ENCODE measurements at regions not wholly inside any gene's neighbourhood (a gene's known extent, or its start where the extent isn't known, plus 50 kb on each side); places are given as distances from the start of the nearest gene placed in this dataset.

- TF ChIP-seq ZBTB33 (IDR thresholded peaks at IDR 0.05; ENCODE audit: extremely low read depth, insufficient replicate concordance, low read length) (no peak), JUND (IDR thresholded peaks at IDR 0.05) (no peak), CBX3 (IDR thresholded peaks at IDR 0.05; ENCODE audit: low read depth) (no peak), SRF (IDR thresholded peaks at IDR 0.05; ENCODE audit: low read depth) (no peak), EZH2phosphoT487 (IDR thresholded peaks at IDR 0.05; ENCODE audit: borderline replicate concordance) (no peak), SIN3A (IDR thresholded peaks at IDR 0.05; ENCODE audit: low read depth) (no peak), EGR1 (IDR thresholded peaks at IDR 0.05; ENCODE audit: low read depth) (no peak), YY1 (IDR thresholded peaks at IDR 0.05; ENCODE audit: extremely low read depth, insufficient replicate concordance, low read depth, low read length) (no peak)
Measured at GRCh38 chr13:38490657-38491056, 141.0 kb downstream of the UFM1 start (continued).

- RAD21 ChIA-PET (ENCODE audit: low non-redundant PET in 1 of 2, low total read pairs in 2 of 2, uncharacterized antibody in 2 of 2, unreplicated experiment in 2 of 2), result no interaction called here
- ATAC-seq, result no peak
- TF ChIP-seq ZBTB33 (IDR thresholded peaks at IDR 0.05; ENCODE audit: extremely low read depth, insufficient replicate concordance, low read length) (no peak), POLR2A (IDR thresholded peaks at IDR 0.05; ENCODE audit: borderline replicate concordance, extremely low read depth, insufficient read depth, insufficient read length) (no peak), TCF7L2 (IDR thresholded peaks at IDR 0.05; ENCODE audit: borderline replicate concordance, extremely low read depth, insufficient read depth, insufficient read length) (no peak), RAD21 (IDR thresholded peaks at IDR 0.05; ENCODE audit: low read depth) (no peak), POLR2AphosphoS5 (IDR thresholded peaks at IDR 0.05; ENCODE audit: low read depth, low read length) (no peak), YY1 (IDR thresholded peaks at IDR 0.05; ENCODE audit: extremely low read depth, insufficient replicate concordance, low read depth, low read length) (no peak), EGR1 (IDR thresholded peaks at IDR 0.05; ENCODE audit: low read depth) (no peak), SRF (IDR thresholded peaks at IDR 0.05; ENCODE audit: low read depth) (no peak), ZNF274 (IDR thresholded peaks at IDR 0.05; ENCODE audit: low read depth, low read length) (no peak), ELF1 (IDR thresholded peaks at IDR 0.05; ENCODE audit: borderline replicate concordance, low read depth) (no peak), REST (IDR thresholded peaks at IDR 0.05; ENCODE audit: low read depth) (no peak), EZH2 (IDR thresholded peaks at IDR 0.05) (no peak), SP1 (IDR thresholded peaks at IDR 0.05; ENCODE audit: low read depth) (no peak), CBX3 (IDR thresholded peaks at IDR 0.05; ENCODE audit: low read depth) (no peak)
Measured at GRCh38 chr13:38494445-38494844, 144.8 kb downstream of the UFM1 start.

More at GRCh38 chr13:38494445-38494844, 144.8 kb downstream of the UFM1 start:
- POLR2A ChIA-PET, result no interaction called here
- H4K20me1 ChIP-seq (ENCODE audit: insufficient read depth), result no peaks in the 10 kb centered on the region
- intact Hi-C loops (cut with micrococcal nuclease), result no loop called here
- H3K4me3 ChIP-seq (replicated peaks in 1 of 2; ENCODE audit: low read depth in 1 of 2, low read length in 2 of 2), result no peak overlapping the region
- H3K27me3 ChIP-seq (ENCODE audit: insufficient read depth, low read length), result no peaks in the 10 kb centered on the region
- no peaks in the 10 kb centered on the region for H3K36me3 ChIP-seq (ENCODE audit: control insufficient read depth in 1 of 2, insufficient read depth in 2 of 2, low read length in 2 of 2)
- DNase-seq (ENCODE audit: low read depth, low spot score), result no peak
- H2AFZ ChIP-seq (ENCODE audit: low read depth, low read length, poor library complexity, severe bottlenecking), result no peak overlapping the region
- H3K9ac ChIP-seq (ENCODE audit: low read length), result no peak overlapping the region
- H3K9me2 ChIP-seq (ENCODE audit: insufficient read depth), result no peaks in the 10 kb centered on the region
- no TSS peak for BruUV-seq (replicated peaks)
- no peak overlapping the region for H3K4me2 ChIP-seq (ENCODE audit: low read length)
- H3K9me3 ChIP-seq (ENCODE audit: control insufficient read depth in 1 of 2, insufficient read depth in 1 of 2, low read depth in 1 of 2, low read length in 2 of 2), result peaks cover 0 to 12% of the 10 kb centered on the region in 2 experiments; a peak in 3 of 4 replicates
- CTCF ChIA-PET, result no interaction called here
- H3K79me2 ChIP-seq (ENCODE audit: insufficient read depth, low read length), result no peaks in the 10 kb centered on the region
- H3K4me1 ChIP-seq (ENCODE audit: control insufficient read depth in 1 of 2, insufficient read depth in 2 of 2, low read length in 2 of 2), result no peaks in the 10 kb centered on the region
- H3K27ac ChIP-seq (ENCODE audit: low read depth, low read length), result no peak overlapping the region

All from HCT116 (cell line).